ENCODE measurements at regions not wholly inside any gene's neighbourhood (a gene's known extent, or its start where the extent isn't known, plus 50 kb on each side); places are given as distances from the start of the nearest gene placed in this dataset.

DNA sequence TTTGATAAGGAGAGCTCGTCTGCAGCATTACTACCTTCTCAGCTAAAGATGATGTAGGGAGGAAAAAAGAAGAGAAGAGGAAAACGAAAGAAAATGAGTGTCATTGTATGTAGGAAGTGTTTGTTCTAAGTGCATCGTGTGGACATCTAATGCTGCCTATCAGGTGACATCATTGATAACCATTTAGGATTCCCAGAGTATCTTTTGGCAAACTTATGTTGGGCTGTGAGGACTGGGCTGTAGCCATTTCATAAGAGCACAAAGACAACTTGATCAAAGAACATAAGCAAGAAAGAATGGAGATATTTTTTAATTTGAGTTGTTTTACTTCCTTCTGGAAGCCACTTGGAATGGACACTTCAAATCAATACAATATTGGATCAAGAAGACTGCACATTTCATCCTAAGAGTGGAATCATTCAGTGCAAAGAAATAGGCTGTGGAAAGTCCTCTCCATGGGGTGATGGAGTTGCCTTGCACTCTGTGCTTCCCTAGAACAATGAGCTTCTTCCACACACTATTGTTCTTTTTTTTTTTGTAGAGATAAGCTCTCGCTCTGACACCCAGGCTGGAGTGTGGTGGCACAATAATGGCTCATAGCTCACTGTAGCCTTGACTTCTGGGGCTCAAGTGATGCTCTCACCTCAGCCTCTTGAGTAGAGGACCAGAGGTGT, 52.4 kb upstream of the UBL3 start:
- no peak for DNase-seq (ENCODE audit: low read depth)

DNA sequence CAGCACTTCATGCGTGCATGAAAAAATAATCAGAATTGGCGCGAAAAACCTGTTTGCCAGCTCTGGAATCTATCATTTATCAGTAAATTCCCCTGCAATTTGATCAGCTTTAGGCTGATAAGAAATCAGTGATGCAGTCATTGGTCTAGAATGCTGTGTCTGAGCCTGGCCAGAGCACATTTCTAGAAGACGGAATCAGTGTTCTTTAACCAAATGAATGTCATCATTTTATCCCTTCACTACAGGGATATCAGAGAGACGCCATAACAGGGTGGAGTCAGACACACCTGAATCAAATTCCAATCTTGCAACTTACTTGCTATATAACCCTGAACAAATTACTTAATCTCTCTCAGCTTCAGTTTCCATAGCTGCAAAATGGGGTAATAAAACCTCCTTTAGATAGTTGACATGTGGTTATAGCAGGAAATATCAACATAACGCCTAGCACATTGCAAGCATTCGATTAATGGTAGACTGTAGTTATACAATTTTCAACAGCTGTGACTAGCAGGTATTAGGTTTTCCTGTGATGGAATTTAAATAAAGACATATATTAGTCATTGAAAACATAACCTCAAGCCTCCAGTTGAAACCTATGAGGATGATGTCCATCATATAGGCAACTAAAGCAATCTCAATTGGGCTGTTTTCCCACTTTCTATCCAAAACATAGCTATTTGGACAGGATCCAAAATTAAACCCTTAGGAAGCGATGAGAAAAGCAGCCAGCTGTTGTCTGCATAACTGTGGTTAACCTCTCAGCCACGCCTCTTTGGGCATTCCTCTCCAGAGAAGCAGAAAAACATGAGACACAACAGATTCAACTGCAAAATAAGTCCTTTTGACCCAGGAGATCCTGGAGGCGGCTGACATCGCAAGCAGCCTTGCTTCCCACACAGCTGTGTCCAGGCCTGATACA, 51.6 kb upstream of the UBL3 start:
- DNase-seq (ENCODE audit: low read depth) = no peak

All from stimulated activated CD8-positive, alpha-beta memory T cell treated with anti-CD3 and anti-CD28 coated beads, Interleukin-4, amount 100 ng/mL, for 24 hours (primary cell).